ENCODE measurements at regions not wholly inside any gene's neighbourhood (a gene's known extent, or its start where the extent isn't known, plus 50 kb on each side); places are given as distances from the start of the nearest gene placed in this dataset.

DNA sequence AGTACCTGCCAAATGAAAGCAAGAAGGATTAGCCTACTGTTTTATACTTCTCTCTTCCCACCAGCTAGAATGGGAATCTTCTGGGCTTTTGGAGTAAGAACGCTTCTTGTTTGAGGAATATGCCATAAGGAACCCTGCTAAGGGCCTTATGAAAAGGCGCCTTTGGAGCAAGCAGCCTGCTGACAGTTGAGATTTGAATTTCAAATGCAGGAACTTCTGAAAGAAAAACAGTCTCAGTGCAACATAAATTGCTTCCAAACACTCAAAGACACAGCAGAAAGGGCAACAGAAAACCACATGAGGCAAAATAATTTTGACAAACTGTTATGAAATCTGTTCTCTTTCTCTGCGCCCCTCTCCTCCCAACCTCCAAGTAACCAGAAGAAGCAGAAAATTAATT, 149.4 kb upstream of the B3GAT2 start:
- Histone ChIP-seq H3K27me3 (no peaks in the 10 kb centered on the region), H4K20me1 (no peaks in the 10 kb centered on the region), H3K9ac (no peak overlapping the region), H3K9me3 (no peaks in the 10 kb centered on the region), H3K4me3 (no peak overlapping the region), H3K27ac (no peak overlapping the region), H3K4me2 (no peak overlapping the region), H3K4me1 (no peaks in the 10 kb centered on the region), H3K36me3 (no peaks in the 10 kb centered on the region)
- no peak for TF ChIP-seq Cebpa-rat (IDR thresholded peaks at IDR 0.05)

DNA sequence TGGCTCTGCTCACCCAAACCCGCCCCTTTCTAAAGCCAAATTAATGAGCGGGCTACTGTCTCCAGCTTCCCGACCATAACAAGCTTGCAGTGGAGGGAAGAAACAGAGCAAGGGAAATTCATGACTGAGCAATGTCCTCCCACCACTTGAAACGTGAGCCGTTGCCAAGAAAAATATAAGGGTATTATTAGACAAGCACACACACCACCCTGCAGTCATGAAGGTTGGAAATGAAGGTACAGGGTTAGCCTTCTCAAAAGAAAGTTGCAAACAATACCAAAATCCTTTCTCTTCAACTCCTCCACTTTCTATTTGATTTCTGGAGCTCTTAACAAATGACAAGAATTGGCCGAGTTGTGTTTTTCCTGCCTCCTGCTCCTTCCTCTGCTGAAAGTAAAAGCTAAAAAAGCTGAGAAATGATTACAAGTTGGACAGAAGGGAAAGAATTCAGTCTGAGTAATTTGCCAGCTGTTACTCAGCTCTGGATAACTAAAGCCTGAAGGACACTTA, 151.1 kb upstream of the B3GAT2 start:
- Histone ChIP-seq H3K27ac (no peak overlapping the region), H3K9ac (no peak overlapping the region), H3K4me3 (no peak overlapping the region), H3K4me2 (no peak overlapping the region), H3K36me3 (no peaks in the 10 kb centered on the region), H4K20me1 (no peaks in the 10 kb centered on the region), H3K27me3 (no peaks in the 10 kb centered on the region), H3K4me1 (no peaks in the 10 kb centered on the region), H3K9me3 (no peaks in the 10 kb centered on the region)
- TF ChIP-seq Cebpa-rat (IDR thresholded peaks at IDR 0.05), result no peak

GRCh38 chr6:71114544-71114943, 157.7 kb upstream of the B3GAT2 start:
- no peak overlapping the region for H3K27ac ChIP-seq
- H3K4me2 ChIP-seq, result no peak overlapping the region
- no peaks in the 10 kb centered on the region for H3K36me3 ChIP-seq
- H3K9me3 ChIP-seq, result no peaks in the 10 kb centered on the region
- no peaks in the 10 kb centered on the region for H3K4me1 ChIP-seq
- no peak overlapping the region for H3K9ac ChIP-seq
- no peak overlapping the region for H3K4me3 ChIP-seq
- H4K20me1 ChIP-seq, result no peaks in the 10 kb centered on the region
- TF ChIP-seq Cebpa-rat (IDR thresholded peaks at IDR 0.05), result no peak
- H3K27me3 ChIP-seq, result no peaks in the 10 kb centered on the region

DNA sequence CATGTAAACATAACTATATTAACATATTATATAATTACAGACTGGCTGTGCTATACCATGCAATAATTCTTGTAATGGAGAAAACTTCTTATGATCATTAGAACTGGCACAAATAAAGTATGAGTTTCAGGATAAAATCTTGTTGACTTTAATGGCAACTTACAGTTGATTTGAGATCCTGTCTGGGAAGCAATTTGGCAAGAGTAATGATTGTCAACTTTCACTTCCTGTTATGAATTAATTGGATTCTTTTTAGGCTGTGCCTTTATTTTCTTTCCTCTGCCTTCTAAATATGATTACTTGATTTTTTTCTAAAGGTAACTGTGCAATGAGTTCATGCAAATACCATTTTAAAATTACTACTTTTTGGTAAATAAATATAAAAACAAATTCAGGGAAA, 158.1 kb upstream of the B3GAT2 start:
- H3K27me3 ChIP-seq, result no peaks in the 10 kb centered on the region

DNA sequence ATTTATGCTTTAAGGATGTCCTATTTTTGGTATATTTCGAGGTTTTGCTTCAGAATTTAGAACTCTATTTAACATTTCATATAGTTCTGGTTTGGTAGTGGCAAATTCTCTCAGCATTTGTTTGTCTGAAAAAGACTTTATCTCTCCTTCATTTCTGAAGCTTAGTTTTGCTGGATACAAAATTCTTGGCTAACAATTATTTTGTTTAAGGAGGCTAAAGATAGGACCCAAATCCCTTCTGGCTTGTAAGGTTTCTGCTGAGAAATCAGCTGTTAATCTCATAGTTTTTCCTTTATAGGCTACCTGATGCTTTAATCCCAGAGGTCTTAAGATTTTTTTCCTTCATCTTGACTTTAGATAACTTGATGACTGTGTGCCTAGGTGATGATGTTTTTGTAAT, 162.7 kb upstream of the B3GAT2 start:
- no peaks in the 10 kb centered on the region for H3K27me3 ChIP-seq
- H3K4me1 ChIP-seq, result no peaks in the 10 kb centered on the region
- H4K20me1 ChIP-seq, result no peaks in the 10 kb centered on the region
- no peak overlapping the region for H3K4me2 ChIP-seq
- peaks cover 10% of the 10 kb centered on the region; the same call in 1 of the 2 replicates for H3K9me3 ChIP-seq
- no peak overlapping the region for H3K27ac ChIP-seq
- no peaks in the 10 kb centered on the region for H3K36me3 ChIP-seq
- H3K4me3 ChIP-seq, result no peak overlapping the region
- no peak overlapping the region for H3K9ac ChIP-seq
- no peak for TF ChIP-seq Cebpa-rat (IDR thresholded peaks at IDR 0.05)

More for the DNA sequence above, 158.1 kb upstream of the B3GAT2 start:
- H3K4me1 ChIP-seq, result no peaks in the 10 kb centered on the region
- no peak overlapping the region for H3K4me2 ChIP-seq
- no peaks in the 10 kb centered on the region for H3K9me3 ChIP-seq
- no peak overlapping the region for H3K4me3 ChIP-seq
- H3K27ac ChIP-seq, result no peak overlapping the region
- H3K9ac ChIP-seq, result no peak overlapping the region
- TF ChIP-seq Cebpa-rat (IDR thresholded peaks at IDR 0.05), result no peak
- no peaks in the 10 kb centered on the region for H4K20me1 ChIP-seq
- H3K36me3 ChIP-seq, result no peaks in the 10 kb centered on the region

GRCh38 chr6:71123051-71123450, 165.6 kb upstream of the OGFRL1 start:
- H3K4me1 ChIP-seq, result no peaks in the 10 kb centered on the region
- no peaks in the 10 kb centered on the region for H4K20me1 ChIP-seq
- H3K9ac ChIP-seq, result no peak overlapping the region
- no peaks in the 10 kb centered on the region for H3K36me3 ChIP-seq
- no peak overlapping the region for H3K4me2 ChIP-seq
- H3K4me3 ChIP-seq, result no peak overlapping the region
- H3K27ac ChIP-seq, result no peak overlapping the region
- no peak for TF ChIP-seq Cebpa-rat (IDR thresholded peaks at IDR 0.05)
- H3K9me3 ChIP-seq, result peaks cover 10% of the 10 kb centered on the region; the same call in 1 of the 2 replicates
- H3K27me3 ChIP-seq, result no peaks in the 10 kb centered on the region

- Histone ChIP-seq H3K4me2 (0 out of 2 replicates have a peak overlapping the region, but pooled peaks have one; percentile 24), H3K4me3 (no peak overlapping the region), H3K4me1 (no peaks in the 10 kb centered on the region), H3K27ac (no peak overlapping the region), H4K20me1 (no peaks in the 10 kb centered on the region), H3K27me3 (no peaks in the 10 kb centered on the region), H3K36me3 (no peaks in the 10 kb centered on the region), H3K9me3 (peaks cover 10% of the 10 kb centered on the region; the same call in 1 of the 2 replicates), H3K9ac (no peak overlapping the region)
- no peak for TF ChIP-seq Cebpa-rat (IDR thresholded peaks at IDR 0.05)
Observed at GRCh38 chr6:71124340-71124739, 164.3 kb upstream of the OGFRL1 start.

DNA sequence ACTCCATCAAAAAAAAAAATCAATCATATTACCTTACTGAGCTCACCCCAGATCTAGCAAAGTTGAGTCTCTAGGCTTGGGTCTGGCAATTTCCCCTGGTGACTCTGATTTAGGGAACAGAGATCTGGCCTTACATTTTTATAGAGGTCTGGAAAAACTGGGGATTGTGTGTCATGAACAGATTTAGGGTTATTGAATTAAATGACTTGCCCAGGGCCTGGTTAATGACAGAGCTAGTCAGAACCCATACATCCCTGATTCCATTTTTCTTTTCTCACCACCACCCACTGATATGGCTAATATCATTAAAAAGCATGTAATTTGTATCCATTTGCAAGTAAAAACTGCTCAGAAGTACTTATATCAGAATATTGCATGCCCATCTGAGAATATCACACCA, 163.4 kb upstream of the OGFRL1 start:
- no peak for TF ChIP-seq Cebpa-rat (IDR thresholded peaks at IDR 0.05)
- Histone ChIP-seq H3K27me3 (no peaks in the 10 kb centered on the region), H4K20me1 (no peaks in the 10 kb centered on the region), H3K4me3 (no peak overlapping the region), H3K9me3 (peaks cover 10% of the 10 kb centered on the region; the same call in 1 of the 2 replicates), H3K36me3 (no peaks in the 10 kb centered on the region), H3K4me1 (no peaks in the 10 kb centered on the region), H3K4me2 (no peak overlapping the region), H3K27ac (no peak overlapping the region), H3K9ac (no peak overlapping the region)

GRCh38 chr6:71126506-71126905, 162.1 kb upstream of the OGFRL1 start:
- no peak overlapping the region for H3K4me3 ChIP-seq
- no peak overlapping the region for H3K27ac ChIP-seq
- no peak overlapping the region for H3K4me2 ChIP-seq
- no peaks in the 10 kb centered on the region for H3K36me3 ChIP-seq
- H3K4me1 ChIP-seq, result no peaks in the 10 kb centered on the region
- peaks cover 10% of the 10 kb centered on the region; the same call in 1 of the 2 replicates for H3K9me3 ChIP-seq
- H3K9ac ChIP-seq, result no peak overlapping the region
- H3K27me3 ChIP-seq, result no peaks in the 10 kb centered on the region
- no peak for TF ChIP-seq Cebpa-rat (IDR thresholded peaks at IDR 0.05)
- H4K20me1 ChIP-seq, result no peaks in the 10 kb centered on the region

DNA sequence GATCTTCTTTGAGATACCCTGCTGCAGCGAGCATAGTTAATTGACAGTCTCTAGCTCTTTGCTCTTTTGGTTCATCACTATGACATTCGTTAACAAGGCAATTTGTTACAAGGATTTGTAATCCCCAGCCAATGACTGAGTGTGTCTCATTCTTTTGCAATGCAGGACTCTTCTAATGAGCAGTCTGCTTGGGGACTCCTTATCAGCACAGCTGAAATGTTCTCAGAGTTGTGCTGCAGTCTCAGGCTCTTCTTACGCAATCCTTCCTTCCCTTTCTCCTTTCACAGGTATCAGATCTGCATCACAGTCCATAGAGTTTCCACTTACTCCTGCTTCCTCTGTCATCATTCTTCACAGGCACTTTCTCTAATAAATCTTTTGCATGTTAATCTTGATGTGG, 161.2 kb upstream of the OGFRL1 start:
- Histone ChIP-seq H3K4me2 (no peak overlapping the region), H3K9me3 (peaks cover 8% of the 10 kb centered on the region; the same call in 1 of the 2 replicates), H4K20me1 (no peaks in the 10 kb centered on the region), H3K27me3 (no peaks in the 10 kb centered on the region), H3K36me3 (no peaks in the 10 kb centered on the region), H3K4me3 (no peak overlapping the region), H3K27ac (no peak overlapping the region), H3K4me1 (no peaks in the 10 kb centered on the region), H3K9ac (no peak overlapping the region)
- TF ChIP-seq Cebpa-rat (IDR thresholded peaks at IDR 0.05), result no peak

- Histone ChIP-seq H3K27me3 (no peaks in the 10 kb centered on the region), H3K4me3 (no peak overlapping the region), H3K9ac (no peak overlapping the region), H3K4me2 (no peak overlapping the region), H3K9me3 (no peaks in the 10 kb centered on the region), H4K20me1 (no peaks in the 10 kb centered on the region), H3K4me1 (no peaks in the 10 kb centered on the region), H3K36me3 (no peaks in the 10 kb centered on the region), H3K27ac (no peak overlapping the region)
- TF ChIP-seq Cebpa-rat (IDR thresholded peaks at IDR 0.05), result no peak
Observed at GRCh38 chr6:71130277-71130676, 158.3 kb upstream of the OGFRL1 start.

All from BLaER1 (cell line).